ENCODE measurements at regions not wholly inside any gene's neighbourhood (a gene's known extent, or its start where the extent isn't known, plus 50 kb on each side); places are given as distances from the start of the nearest gene placed in this dataset.

DNA sequence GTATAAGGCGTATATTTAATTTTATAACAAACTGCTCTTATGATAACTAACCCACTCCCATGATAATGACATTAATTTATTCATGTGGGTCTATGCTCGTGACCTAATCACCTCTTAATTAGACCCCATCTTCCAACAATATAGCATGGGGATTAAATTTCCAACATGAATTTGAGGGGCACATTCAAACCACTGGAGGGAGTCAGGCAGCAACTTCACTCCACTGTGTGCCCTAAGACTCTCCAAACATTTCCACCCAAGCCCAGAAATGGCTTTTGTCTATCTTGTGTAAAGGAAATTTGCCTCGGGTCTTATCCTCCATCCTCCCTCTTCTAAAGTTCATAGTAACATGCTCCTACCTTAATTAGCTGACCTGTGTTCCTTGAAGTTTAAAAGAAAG lies 616.1 kb upstream of the CPEB2 start:
- TF ChIP-seq POLR2A (IDR thresholded peaks at IDR 0.05) (no peak), POLR2AphosphoS5 (IDR thresholded peaks at IDR 0.05) (no peak), EP300 (IDR thresholded peaks at IDR 0.05) (no peak)
- TF ChIP-seq, protein P1, sequence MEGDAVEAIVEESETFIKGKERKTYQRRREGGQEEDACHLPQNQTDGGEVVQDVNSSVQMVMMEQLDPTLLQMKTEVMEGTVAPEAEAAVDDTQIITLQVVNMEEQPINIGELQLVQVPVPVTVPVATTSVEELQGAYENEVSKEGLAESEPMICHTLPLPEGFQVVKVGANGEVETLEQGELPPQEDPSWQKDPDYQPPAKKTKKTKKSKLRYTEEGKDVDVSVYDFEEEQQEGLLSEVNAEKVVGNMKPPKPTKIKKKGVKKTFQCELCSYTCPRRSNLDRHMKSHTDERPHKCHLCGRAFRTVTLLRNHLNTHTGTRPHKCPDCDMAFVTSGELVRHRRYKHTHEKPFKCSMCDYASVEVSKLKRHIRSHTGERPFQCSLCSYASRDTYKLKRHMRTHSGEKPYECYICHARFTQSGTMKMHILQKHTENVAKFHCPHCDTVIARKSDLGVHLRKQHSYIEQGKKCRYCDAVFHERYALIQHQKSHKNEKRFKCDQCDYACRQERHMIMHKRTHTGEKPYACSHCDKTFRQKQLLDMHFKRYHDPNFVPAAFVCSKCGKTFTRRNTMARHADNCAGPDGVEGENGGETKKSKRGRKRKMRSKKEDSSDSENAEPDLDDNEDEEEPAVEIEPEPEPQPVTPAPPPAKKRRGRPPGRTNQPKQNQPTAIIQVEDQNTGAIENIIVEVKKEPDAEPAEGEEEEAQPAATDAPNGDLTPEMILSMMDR (IDR thresholded peaks at IDR 0.05) = no peak
- Histone ChIP-seq H3K27ac (no peak overlapping the region), H3K36me3 (no peaks in the 10 kb centered on the region), H3K27me3 (no peaks in the 10 kb centered on the region), H3K4me1 (no peaks in the 10 kb centered on the region), H3K9me3 (no peaks in the 10 kb centered on the region), H3K4me3 (no peak overlapping the region)
- WGBS = 88% methylated on average over 3 of the region's 3 CpGs
- DNase-seq (ENCODE audit: low spot score in 2 of 2) = no peak

DNA sequence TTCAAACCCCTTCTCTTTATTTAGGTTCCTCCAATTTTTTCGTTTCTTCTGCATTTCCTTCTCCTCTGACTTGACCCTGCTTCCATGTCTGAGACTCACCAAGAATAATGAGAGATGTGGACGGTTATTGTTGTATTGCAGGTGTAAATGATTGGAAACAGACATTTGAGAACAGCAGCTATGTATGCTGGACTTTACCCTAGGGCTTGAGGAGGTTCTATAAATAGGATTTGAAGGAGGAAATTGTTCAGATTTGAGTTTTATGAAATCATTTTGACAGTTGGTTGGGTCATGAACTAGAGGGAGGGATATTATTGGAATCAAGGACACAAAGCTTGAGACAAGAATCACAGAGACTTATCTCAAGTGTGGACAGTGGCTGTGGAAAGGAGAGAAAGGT lies 614.6 kb upstream of the CPEB2 start:
- TF ChIP-seq EP300 (IDR thresholded peaks at IDR 0.05) (no peak), POLR2A (IDR thresholded peaks at IDR 0.05) (no peak), POLR2AphosphoS5 (IDR thresholded peaks at IDR 0.05) (no peak)
- TF ChIP-seq, protein P1 (IDR thresholded peaks at IDR 0.05) = no peak
- no peak for DNase-seq (ENCODE audit: low spot score in 2 of 2)
- H3K4me3 ChIP-seq = no peak overlapping the region
- 34% methylated on average over 2 of the region's 2 CpGs for WGBS
- no peaks in the 10 kb centered on the region for H3K4me1 ChIP-seq
- H3K36me3 ChIP-seq = no peaks in the 10 kb centered on the region
- no peak overlapping the region for H3K27ac ChIP-seq
- no peaks in the 10 kb centered on the region for H3K27me3 ChIP-seq
- no peaks in the 10 kb centered on the region for H3K9me3 ChIP-seq

DNA sequence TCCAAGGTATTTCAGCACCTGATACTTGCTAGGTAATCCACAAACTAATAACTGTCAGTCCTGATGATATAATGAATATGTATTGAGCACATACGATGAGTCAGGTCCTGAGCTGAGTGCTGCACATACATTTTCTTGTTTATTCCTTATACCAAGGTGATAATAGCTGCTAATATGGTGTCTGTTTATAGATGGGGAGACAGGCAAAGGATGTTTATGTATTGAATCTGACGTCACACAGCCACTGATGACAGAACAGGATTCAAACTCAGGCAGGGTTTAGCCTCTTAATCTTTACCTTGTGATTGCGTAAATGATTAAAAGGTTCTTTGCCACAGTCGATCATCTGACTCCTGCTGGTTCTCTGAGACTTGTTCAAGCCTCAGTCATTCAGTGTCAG lies 609.9 kb upstream of the CPEB2 start:
- Histone ChIP-seq H3K27me3 (no peaks in the 10 kb centered on the region), H3K4me3 (no peak overlapping the region), H3K4me1 (no peaks in the 10 kb centered on the region), H3K36me3 (no peaks in the 10 kb centered on the region), H3K9me3 (no peaks in the 10 kb centered on the region), H3K27ac (no peak overlapping the region)
- WGBS = 76% methylated on average over 4 of the region's 4 CpGs
- no peak for TF ChIP-seq POLR2AphosphoS5 (IDR thresholded peaks at IDR 0.05)
- TF ChIP-seq, protein P1 (IDR thresholded peaks at IDR 0.05) = no peak
- no peak for TF ChIP-seq POLR2A (IDR thresholded peaks at IDR 0.05)
- TF ChIP-seq EP300 (IDR thresholded peaks at IDR 0.05) = no peak
- no peak for DNase-seq (ENCODE audit: low spot score in 2 of 2)

DNA sequence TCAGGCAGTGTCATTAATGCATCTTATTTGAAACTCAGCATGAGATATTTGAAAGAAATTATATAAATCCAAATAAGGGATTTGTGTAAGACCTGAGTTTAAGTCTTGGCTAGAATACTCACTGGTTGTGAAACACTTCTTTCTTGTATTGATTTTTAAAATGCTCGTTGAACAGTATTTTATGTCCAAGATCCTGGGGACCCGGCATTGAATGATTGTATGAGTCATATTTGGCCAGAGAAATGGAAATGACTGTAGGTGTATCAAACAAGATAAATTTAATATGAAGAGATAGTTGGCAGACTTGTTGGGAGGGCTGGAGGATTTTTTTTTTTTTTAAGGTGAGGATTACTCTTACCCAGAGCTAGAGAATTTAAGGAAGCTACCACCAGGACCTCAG lies 606.1 kb upstream of the CPEB2 start:
- Histone ChIP-seq H3K36me3 (no peaks in the 10 kb centered on the region), H3K4me3 (no peak overlapping the region), H3K4me1 (no peaks in the 10 kb centered on the region), H3K27ac (no peak overlapping the region), H3K9me3 (no peaks in the 10 kb centered on the region), H3K27me3 (no peaks in the 10 kb centered on the region)
- 56% methylated on average over 2 of the region's 2 CpGs for WGBS
- no peak for TF ChIP-seq POLR2A (IDR thresholded peaks at IDR 0.05)
- TF ChIP-seq, protein P1 (IDR thresholded peaks at IDR 0.05) = no peak
- no peak for TF ChIP-seq POLR2AphosphoS5 (IDR thresholded peaks at IDR 0.05)
- TF ChIP-seq EP300 (IDR thresholded peaks at IDR 0.05) = no peak
- DNase-seq (ENCODE audit: low spot score in 2 of 2) = no peak

DNA sequence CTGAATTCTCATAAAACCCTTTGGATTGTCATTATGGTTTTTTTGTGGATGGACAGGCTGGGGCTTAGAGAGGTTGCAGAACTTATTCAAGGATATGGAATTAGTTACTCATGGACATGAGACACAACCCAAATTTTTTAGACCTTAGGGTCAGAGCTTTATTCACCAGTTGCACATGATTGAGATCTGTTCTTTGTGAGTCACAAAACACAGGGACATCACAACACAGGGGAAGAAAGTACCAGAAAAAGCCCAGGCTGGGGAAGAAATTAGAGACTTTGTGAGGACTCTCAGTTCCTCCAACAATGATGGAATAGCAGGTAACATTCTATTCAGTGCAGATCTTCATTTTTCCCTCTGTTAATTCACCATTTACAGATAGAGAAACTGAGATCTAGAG lies 602.4 kb upstream of the CPEB2 start:
- H3K4me1 ChIP-seq = no peaks in the 10 kb centered on the region
- DNase-seq (ENCODE audit: low spot score in 2 of 2) = no peak
- no peak overlapping the region for H3K27ac ChIP-seq
- TF ChIP-seq EP300 (IDR thresholded peaks at IDR 0.05) (no peak), POLR2AphosphoS5 (IDR thresholded peaks at IDR 0.05) (no peak), POLR2A (IDR thresholded peaks at IDR 0.05) (no peak)
- TF ChIP-seq, protein P1 (IDR thresholded peaks at IDR 0.05) = no peak
- H3K4me3 ChIP-seq = no peak overlapping the region
- H3K36me3 ChIP-seq = no peaks in the 10 kb centered on the region
- H3K27me3 ChIP-seq = no peaks in the 10 kb centered on the region
- no peaks in the 10 kb centered on the region for H3K9me3 ChIP-seq
